Adrenal gland (tissue), 5 donors: ENCODE measurements at regions not wholly inside any gene's neighbourhood (a gene's known extent, or its start where the extent isn't known, plus 50 kb on each side); places are given as distances from the start of the nearest gene placed in this dataset.

Source experiments
- CTCF ChIP-seq, 6 experiments: fragments of 450-650 bp in 4 of 6; fragments of 200-600 bp in 2 of 6; sonication (generic) in 1 of 6; IDR thresholded peaks; 1 replicate in 5 of 6; 2 replicates in 1 of 6; pipeline versions ENCODE4 v1.5.1 to v1.8.0; 2016 to 2021; ENCODE audit warnings: antibody characterized with exemption in 6 of 6, mild to moderate bottlenecking in 2 of 6, moderate library complexity in 1 of 6
- POLR2A ChIP-seq, 2 donors: fragments of 450-650 bp; IDR thresholded peaks; one replicate each; pipeline ENCODE4 v1.6.1; 2017; ENCODE audit warnings: antibody characterized with exemption in 2 of 2, mild to moderate bottlenecking in 2 of 2, moderate library complexity in 1 of 2
- donor health status: DM: no; HTN: no; CAD: no.

DNA sequence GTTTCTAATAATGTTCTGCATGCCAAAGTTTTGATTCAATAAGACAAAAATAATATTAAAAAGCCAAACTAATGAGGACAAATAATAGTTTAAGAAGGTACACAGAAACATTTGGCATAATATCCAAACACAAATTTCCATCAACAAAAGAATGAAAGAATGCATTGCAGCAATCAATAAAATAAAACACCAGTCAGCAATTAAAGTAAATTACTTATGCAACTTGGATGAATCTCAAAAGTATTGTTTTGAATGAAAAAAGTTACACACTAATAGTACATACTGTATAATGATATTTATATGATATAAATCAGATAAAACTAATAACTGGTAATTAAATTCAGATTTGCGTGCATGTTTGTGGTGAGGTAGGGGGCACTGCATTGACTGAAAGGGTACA is 285.5 kb upstream of the PCDH10 start:
- TF ChIP-seq POLR2A (IDR thresholded peaks at IDR 0.05) (no peak), CTCF (IDR thresholded peaks at IDR 0.05) (no peak)
